ENCODE measurements at regions not wholly inside any gene's neighbourhood (a gene's known extent, or its start where the extent isn't known, plus 50 kb on each side); places are given as distances from the start of the nearest gene placed in this dataset.
A peak's percentile ranks its signal among the peaks of the same experiment; 100 is the strongest.

GRCh38 chr22:27213766-27214581 is 556.6 kb downstream of the MIAT start:
- DNase-seq (ENCODE audit: low spot score) (no peak), ATAC-seq (ENCODE audit: low FRiP score) (peak; percentile 45)
- TF ChIP-seq, protein P1, sequence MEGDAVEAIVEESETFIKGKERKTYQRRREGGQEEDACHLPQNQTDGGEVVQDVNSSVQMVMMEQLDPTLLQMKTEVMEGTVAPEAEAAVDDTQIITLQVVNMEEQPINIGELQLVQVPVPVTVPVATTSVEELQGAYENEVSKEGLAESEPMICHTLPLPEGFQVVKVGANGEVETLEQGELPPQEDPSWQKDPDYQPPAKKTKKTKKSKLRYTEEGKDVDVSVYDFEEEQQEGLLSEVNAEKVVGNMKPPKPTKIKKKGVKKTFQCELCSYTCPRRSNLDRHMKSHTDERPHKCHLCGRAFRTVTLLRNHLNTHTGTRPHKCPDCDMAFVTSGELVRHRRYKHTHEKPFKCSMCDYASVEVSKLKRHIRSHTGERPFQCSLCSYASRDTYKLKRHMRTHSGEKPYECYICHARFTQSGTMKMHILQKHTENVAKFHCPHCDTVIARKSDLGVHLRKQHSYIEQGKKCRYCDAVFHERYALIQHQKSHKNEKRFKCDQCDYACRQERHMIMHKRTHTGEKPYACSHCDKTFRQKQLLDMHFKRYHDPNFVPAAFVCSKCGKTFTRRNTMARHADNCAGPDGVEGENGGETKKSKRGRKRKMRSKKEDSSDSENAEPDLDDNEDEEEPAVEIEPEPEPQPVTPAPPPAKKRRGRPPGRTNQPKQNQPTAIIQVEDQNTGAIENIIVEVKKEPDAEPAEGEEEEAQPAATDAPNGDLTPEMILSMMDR (IDR thresholded peaks at IDR 0.05) = no peak

DNA sequence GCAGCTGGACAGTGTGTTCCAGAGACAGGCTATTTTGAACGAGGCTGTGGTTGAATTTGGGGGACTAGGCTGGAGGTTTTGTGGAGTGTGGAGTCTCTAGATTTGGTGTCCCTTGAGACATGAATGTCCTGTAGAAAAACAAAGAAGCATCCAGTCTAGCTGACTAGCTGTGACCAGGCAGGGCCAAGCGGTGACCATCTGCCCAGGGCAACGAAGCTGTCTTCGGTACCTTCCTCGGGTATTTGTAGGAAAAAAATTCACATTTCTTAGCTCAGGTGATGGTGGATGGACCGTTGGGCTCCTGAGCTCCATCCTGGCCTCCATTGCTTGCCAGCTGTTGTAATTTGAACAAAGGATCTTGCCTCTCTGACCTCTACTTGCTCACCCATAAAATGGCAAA is 557.3 kb downstream of the MIAT start:
- TF ChIP-seq, protein P1 (IDR thresholded peaks at IDR 0.05) = no peak
- DNase-seq (ENCODE audit: low spot score) = no peak
- no peak for ATAC-seq (ENCODE audit: low FRiP score)

- DNase-seq (ENCODE audit: low spot score) (no peak), ATAC-seq (ENCODE audit: low FRiP score) (no peak)
- TF ChIP-seq, protein P1 (IDR thresholded peaks at IDR 0.05) = no peak
Measured at GRCh38 chr22:27215871-27216270, 558.5 kb downstream of the MIAT start.

DNA sequence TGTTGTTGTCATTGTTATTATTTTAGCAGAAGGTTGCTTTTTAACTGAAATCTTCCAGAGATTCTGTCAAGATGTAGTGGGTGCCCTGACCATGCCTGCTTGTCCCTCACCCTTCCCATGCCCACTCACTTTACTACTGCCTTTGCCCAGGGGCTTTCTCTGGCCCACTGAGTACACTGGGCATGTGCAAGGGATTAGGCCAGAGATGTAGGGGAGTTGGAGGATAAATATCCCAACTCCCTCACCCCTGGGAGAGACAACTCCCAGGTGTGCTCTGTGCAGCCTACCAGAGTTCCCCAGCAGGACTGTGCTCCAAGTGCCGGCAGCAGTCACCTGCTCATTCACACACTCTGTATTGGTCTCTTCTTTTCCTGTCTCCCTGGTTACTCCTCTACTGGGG is 559.1 kb downstream of the MIAT start:
- no peak for ATAC-seq (ENCODE audit: low FRiP score)
- DNase-seq (ENCODE audit: low spot score) = no peak
- TF ChIP-seq, protein P1 (IDR thresholded peaks at IDR 0.05) = no peak

- TF ChIP-seq, protein P1 (IDR thresholded peaks at IDR 0.05) = no peak
- ATAC-seq (ENCODE audit: low FRiP score) = no peak
- no peak for DNase-seq (ENCODE audit: low spot score)
Measured at GRCh38 chr22:27217154-27217553, 559.8 kb downstream of the MIAT start.

GRCh38 chr22:27218012-27218920 is 560.9 kb downstream of the MIAT start:
- ATAC-seq (ENCODE audit: low FRiP score) (no peak), DNase-seq (ENCODE audit: low spot score) (no peak)
- TF ChIP-seq, protein P1 (IDR thresholded peaks at IDR 0.05) = no peak
